ENCODE measurements at regions not wholly inside any gene's neighbourhood (a gene's known extent, or its start where the extent isn't known, plus 50 kb on each side); places are given as distances from the start of the nearest gene placed in this dataset.

GRCh38 chr16:73703891-73704290 is 592.7 kb upstream of the PSMD7 start:
- TF ChIP-seq CTCF (IDR thresholded peaks at IDR 0.05) (no peak), POLR2A (IDR thresholded peaks at IDR 0.05) (no peak)
